Glutamatergic neuron (in vitro differentiated cells): ENCODE measurements at regions not wholly inside any gene's neighbourhood (a gene's known extent, or its start where the extent isn't known, plus 50 kb on each side); places are given as distances from the start of the nearest gene placed in this dataset.
"Not testable (repeated sequence)": the region's sequence is repeated elsewhere in the genome, so short reads cannot be mapped to it uniquely, and the experiment has no call there.

Experiments
- DNase-seq: peaks from one replicate; pipeline ENCODE4 v3.0.0; 2022
- H3K27ac Mint-ChIP-seq: one replicate; pipeline ENCODE4 v1.8.0; 2020; ENCODE audit warnings: mild to moderate bottlenecking, mixed read lengths, inconsistent platforms; ENCODE audit not compliant: unreplicated experiment
- H3K27me3 Mint-ChIP-seq: one replicate; pipeline ENCODE4 v1.8.0; 2020; ENCODE audit warnings: mild to moderate bottlenecking, moderate library complexity, mixed read lengths, inconsistent platforms; ENCODE audit not compliant: unreplicated experiment
- H3K36me3 Mint-ChIP-seq: one replicate; pipeline ENCODE4 v1.8.0; 2020; ENCODE audit warnings: mild to moderate bottlenecking, mixed read lengths, inconsistent platforms; ENCODE audit not compliant: unreplicated experiment
- H3K4me1 Mint-ChIP-seq: one replicate; pipeline ENCODE4 v1.8.0; 2020; ENCODE audit warnings: mild to moderate bottlenecking, low read depth, mixed read lengths, inconsistent platforms; ENCODE audit not compliant: unreplicated experiment
- H3K4me3 Mint-ChIP-seq: one replicate; pipeline ENCODE4 v1.8.0; 2020; ENCODE audit warnings: mild to moderate bottlenecking, mixed read lengths, inconsistent platforms; ENCODE audit not compliant: unreplicated experiment
- H3K9me3 Mint-ChIP-seq: one replicate; pipeline ENCODE4 v1.8.0; 2020; ENCODE audit warnings: mild to moderate bottlenecking, moderate library complexity, mixed read lengths, inconsistent platforms; ENCODE audit not compliant: unreplicated experiment
- CTCF ChIP-seq: fragments of 200-600 bp; sonication (generic); IDR thresholded peaks from one replicate; pipeline ENCODE4 v1.5.0; 2021; ENCODE audit not compliant: partially characterized antibody, unreplicated experiment

GRCh38 chr2:58475756-58476155 is 234.6 kb upstream of the FANCL start:
- peaks cover 10% of the 10 kb centered on the region for H3K36me3 Mint-ChIP-seq
- H3K9me3 Mint-ChIP-seq = peaks cover 2% of the 10 kb centered on the region
- no peak overlapping the region for H3K27ac Mint-ChIP-seq
- no peak for TF ChIP-seq CTCF
- no peak overlapping the region for H3K4me3 Mint-ChIP-seq
- H3K4me1 Mint-ChIP-seq = no peaks in the 10 kb centered on the region
- no peak for DNase-seq
- H3K27me3 Mint-ChIP-seq = no peaks in the 10 kb centered on the region

GRCh38 chr2:58473165-58473564 is 232.0 kb upstream of the FANCL start:
- H3K27ac Mint-ChIP-seq = no peak overlapping the region
- no peaks in the 10 kb centered on the region for H3K4me1 Mint-ChIP-seq
- no peak for TF ChIP-seq CTCF
- no peaks in the 10 kb centered on the region for H3K27me3 Mint-ChIP-seq
- peaks cover 2% of the 10 kb centered on the region for H3K9me3 Mint-ChIP-seq
- DNase-seq = no peak
- no peak overlapping the region for H3K4me3 Mint-ChIP-seq
- peaks cover 10% of the 10 kb centered on the region for H3K36me3 Mint-ChIP-seq

GRCh38 chr2:58466804-58467203 is 225.7 kb upstream of the FANCL start:
- H3K4me1 Mint-ChIP-seq = no peaks in the 10 kb centered on the region
- no peak overlapping the region for H3K27ac Mint-ChIP-seq
- no peak overlapping the region for H3K4me3 Mint-ChIP-seq
- no peaks in the 10 kb centered on the region for H3K36me3 Mint-ChIP-seq
- no peaks in the 10 kb centered on the region for H3K27me3 Mint-ChIP-seq
- DNase-seq = no peak
- no peaks in the 10 kb centered on the region for H3K9me3 Mint-ChIP-seq
- TF ChIP-seq CTCF = no peak

- not testable (repeated sequence) for DNase-seq, H3K27me3 Mint-ChIP-seq, H3K9me3 Mint-ChIP-seq, H3K4me3 Mint-ChIP-seq, H3K4me1 Mint-ChIP-seq, H3K27ac Mint-ChIP-seq, H3K36me3 Mint-ChIP-seq
These were observed 224.9 kb upstream of the FANCL start for GRCh38 chr2:58466021-58466420.

GRCh38 chr2:58460670-58461069 is 219.5 kb upstream of the FANCL start:
- no peak overlapping the region for H3K4me3 Mint-ChIP-seq
- no peaks in the 10 kb centered on the region for H3K4me1 Mint-ChIP-seq
- TF ChIP-seq CTCF = no peak
- H3K9me3 Mint-ChIP-seq = no peaks in the 10 kb centered on the region
- no peak for DNase-seq
- no peaks in the 10 kb centered on the region for H3K36me3 Mint-ChIP-seq
- H3K27me3 Mint-ChIP-seq = peaks cover 2% of the 10 kb centered on the region
- H3K27ac Mint-ChIP-seq = no peak overlapping the region
